Upper lobe of left lung (tissue), 6 donors: ENCODE measurements at regions not wholly inside any gene's neighbourhood (a gene's known extent, or its start where the extent isn't known, plus 50 kb on each side); places are given as distances from the start of the nearest gene placed in this dataset.

ENCODE experiments used
- ATAC-seq, 2 donors: fragments of 200-7000 bp; cut with Tn5 transposase; one replicate each; pipeline ENCODE4 v1.9.1; 2022; ENCODE audit warnings: mild to moderate bottlenecking in 2 of 2, moderate library complexity in 2 of 2; ENCODE audit not compliant: low FRiP score in 2 of 2
- DNase-seq, 2 donors: peaks; one replicate each; pipeline ENCODE4 v3.0.0-alpha.2; 2019 to 2020
- H3K27ac ChIP-seq, 4 donors: fragments of 200-600 bp; sonication (generic); one replicate each; pipeline ENCODE4 v1.5.1; 2016 to 2019
- H3K27me3 ChIP-seq, 4 donors: fragments of 200-600 bp; sonication (generic); one replicate each; pipeline ENCODE4 v1.5.1; 2017 to 2019
- H3K36me3 ChIP-seq, 4 donors: fragments of 200-600 bp; sonication (generic); one replicate each; pipeline ENCODE4 v1.5.1; 2016 to 2019
- H3K4me1 ChIP-seq, 4 donors: fragments of 200-600 bp; sonication (generic); one replicate each; pipeline ENCODE4 v1.5.1; 2018 to 2019
- H3K4me3 ChIP-seq, 4 donors: fragments of 200-600 bp; sonication (generic); one replicate each; pipeline ENCODE4 v1.5.1; 2017 to 2019; ENCODE audit warnings: mild to moderate bottlenecking in 2 of 4, moderate library complexity in 1 of 4
- H3K9me3 ChIP-seq, 4 donors: fragments of 200-600 bp; sonication (generic); one replicate each; pipeline ENCODE4 v1.5.1; 2018 to 2019
- CTCF ChIP-seq, 6 experiments: fragments of 450-650 bp in 4 of 6; fragments of 200-600 bp in 2 of 6; sonication (generic) in 2 of 6; IDR thresholded peaks; one replicate each; pipeline ENCODE4 v1.5.1; 2016 to 2019; ENCODE audit warnings: antibody characterized with exemption in 6 of 6
- EP300 ChIP-seq, 4 donors: sonication (generic); formaldehyde crosslinking; IDR thresholded peaks; one replicate each; pipeline ENCODE4 v1.5.1; 2017; ENCODE audit warnings: antibody characterized with exemption in 4 of 4, control low read depth in 2 of 4
- POLR2A ChIP-seq, 4 donors: fragments of 450-650 bp; IDR thresholded peaks; one replicate each; pipeline ENCODE4 v1.5.1; 2016 to 2017; ENCODE audit warnings: antibody characterized with exemption in 4 of 4, mild to moderate bottlenecking in 2 of 4
- POLR2AphosphoS5 ChIP-seq, 2 donors: sonication (generic); formaldehyde crosslinking; IDR thresholded peaks; one replicate each; pipeline ENCODE4 v1.5.1; 2017; ENCODE audit warnings: antibody characterized with exemption in 2 of 2
- WGBS, 2 donors: methylation state at CpG; one replicate each; pipeline ENCODE4 v1.1.5; 2017 to 2018; 5-methylcytosine and 5-hydroxymethylcytosine counted together
- donor health status: DM: no; HTN: no; CAD: no; lungs with moderate emphysema.
- donor health status: DM: no; HTN: yes; CAD: no; lungs with severe emphysema.

DNA sequence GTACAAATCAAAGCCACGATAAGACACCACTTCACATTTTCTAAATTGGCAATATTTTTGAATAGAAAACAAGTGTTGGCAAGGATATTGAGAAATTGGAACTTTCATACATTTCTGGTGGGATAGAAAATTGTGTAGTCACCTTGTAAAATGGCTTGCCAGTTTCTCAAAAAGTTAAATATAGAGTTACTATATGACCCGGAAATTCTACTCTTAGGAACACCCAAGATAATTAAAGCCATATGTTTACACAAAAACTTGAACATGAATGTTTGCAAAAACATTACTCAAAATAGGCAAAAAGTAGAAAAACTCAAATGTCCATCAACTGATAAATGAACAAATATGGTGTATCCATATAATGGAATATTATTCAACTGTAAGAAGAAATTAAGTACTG lies 552.5 kb downstream of the TBC1D4 start:
- Histone ChIP-seq H3K27me3 (no peaks in the 10 kb centered on the region), H3K4me3 (no peak overlapping the region), H3K9me3 (no peaks in the 10 kb centered on the region), H3K4me1 (no peaks in the 10 kb centered on the region), H3K27ac (no peak overlapping the region), H3K36me3 (no peaks in the 10 kb centered on the region)
- DNase-seq: no peak
- TF ChIP-seq POLR2AphosphoS5 (IDR thresholded peaks at IDR 0.05): no peak
- TF ChIP-seq CTCF (IDR thresholded peaks at IDR 0.05): no peak
- TF ChIP-seq POLR2A (IDR thresholded peaks at IDR 0.05): no peak
- no peak for TF ChIP-seq EP300 (IDR thresholded peaks at IDR 0.05)
- 72 to 77% methylated on average over 2 of the region's 2 CpGs for WGBS, 2 donors
- ATAC-seq: no peak

- ATAC-seq: no peak
- Histone ChIP-seq H3K4me3 (no peak overlapping the region), H3K27me3 (no peaks in the 10 kb centered on the region), H3K4me1 (no peaks in the 10 kb centered on the region), H3K9me3 (peaks cover 0 to 3% (median 0%) of the 10 kb centered on the region in 4 donors), H3K36me3 (no peaks in the 10 kb centered on the region), H3K27ac (no peak overlapping the region)
- TF ChIP-seq CTCF (IDR thresholded peaks at IDR 0.05): no peak
- no peak for DNase-seq
- WGBS, 2 donors: 0 to 48% methylated on average over 1 of the region's 1 CpG
These were observed 554.1 kb downstream of the TBC1D4 start for GRCh38 chr13:74927823-74928222.

- Histone ChIP-seq H3K4me1 (no peaks in the 10 kb centered on the region), H3K4me3 (no peak overlapping the region), H3K27ac (no peak overlapping the region), H3K27me3 (no peaks in the 10 kb centered on the region), H3K36me3 (no peaks in the 10 kb centered on the region), H3K9me3 (peaks cover 0 to 3% (median 0%) of the 10 kb centered on the region in 4 donors)
- TF ChIP-seq POLR2A (IDR thresholded peaks at IDR 0.05) (no peak), CTCF (IDR thresholded peaks at IDR 0.05) (no peak)
- 87 to 92% methylated on average over 2 of the region's 2 CpGs for WGBS, 2 donors
- DNase-seq (no peak), ATAC-seq (no peak)
These were observed 559.0 kb downstream of the TBC1D4 start for GRCh38 chr13:74922963-74923362.

GRCh38 chr13:74921326-74921725 lies 560.6 kb downstream of the TBC1D4 start:
- Histone ChIP-seq H3K27me3 (no peaks in the 10 kb centered on the region), H3K9me3 (peaks cover 0 to 3% (median 0%) of the 10 kb centered on the region in 4 donors), H3K4me3 (no peak overlapping the region), H3K4me1 (no peaks in the 10 kb centered on the region), H3K27ac (no peak overlapping the region), H3K36me3 (no peaks in the 10 kb centered on the region)
- no peak for TF ChIP-seq POLR2A (IDR thresholded peaks at IDR 0.05)
- no peak for TF ChIP-seq POLR2AphosphoS5 (IDR thresholded peaks at IDR 0.05)
- no peak for TF ChIP-seq EP300 (IDR thresholded peaks at IDR 0.05)
- TF ChIP-seq CTCF (IDR thresholded peaks at IDR 0.05): no peak
- DNase-seq (no peak), ATAC-seq (no peak)

DNA sequence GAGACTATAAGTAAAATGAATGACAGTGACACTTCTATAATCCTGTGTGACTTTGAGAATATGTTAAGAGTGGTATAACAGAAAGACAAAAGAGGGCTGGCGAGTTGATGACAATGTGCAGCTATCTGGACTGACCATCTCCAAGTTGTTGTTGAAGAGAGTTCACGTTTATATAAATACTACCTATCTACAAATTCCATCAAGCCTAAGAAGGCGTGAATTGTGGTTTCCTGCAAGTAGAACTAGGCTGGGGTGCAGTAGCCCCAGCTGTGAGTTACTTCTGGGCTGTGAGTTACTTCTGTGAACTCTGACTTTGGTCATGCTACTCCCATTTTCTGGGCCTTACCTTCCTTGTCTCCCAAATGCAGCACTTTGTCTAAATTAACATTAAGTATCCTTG lies 561.0 kb downstream of the TBC1D4 start:
- H3K4me1 ChIP-seq: no peaks in the 10 kb centered on the region
- H3K27ac ChIP-seq: no peak overlapping the region
- 36 to 39% methylated on average over 3 of the region's 3 CpGs for WGBS, 2 donors
- no peaks in the 10 kb centered on the region for H3K27me3 ChIP-seq
- H3K4me3 ChIP-seq: no peak overlapping the region
- DNase-seq (no peak), ATAC-seq (no peak)
- H3K36me3 ChIP-seq: no peaks in the 10 kb centered on the region
- no peak for TF ChIP-seq POLR2AphosphoS5 (IDR thresholded peaks at IDR 0.05)
- no peak for TF ChIP-seq EP300 (IDR thresholded peaks at IDR 0.05)
- no peak for TF ChIP-seq POLR2A (IDR thresholded peaks at IDR 0.05)
- no peak for TF ChIP-seq CTCF (IDR thresholded peaks at IDR 0.05)
- H3K9me3 ChIP-seq: peaks cover 0 to 3% (median 0%) of the 10 kb centered on the region in 4 donors
